GM21390 (cell line): ENCODE measurements at regions not wholly inside any gene's neighbourhood (a gene's known extent, or its start where the extent isn't known, plus 50 kb on each side); places are given as distances from the start of the nearest gene placed in this dataset.
"Not testable (repeated sequence)": the region's sequence is repeated elsewhere in the genome, so short reads cannot be mapped to it uniquely, and the experiment has no call there.

Experiments used
- ATAC-seq: cut with Tn5 transposase; IDR thresholded peaks from one replicate; pipeline ENCODE4 v1.9.1; 2021; ENCODE audit not compliant: unreplicated experiment

GRCh38 chr7:86209036-86209435, 434.7 kb upstream of the GRM3 start:
- ATAC-seq: no peak

GRCh38 chr7:86207740-86208139, 436.0 kb upstream of the GRM3 start:
- ATAC-seq: no peak

- no peak for ATAC-seq
Observed at GRCh38 chr7:86202833-86203232, 440.9 kb upstream of the GRM3 start.

DNA sequence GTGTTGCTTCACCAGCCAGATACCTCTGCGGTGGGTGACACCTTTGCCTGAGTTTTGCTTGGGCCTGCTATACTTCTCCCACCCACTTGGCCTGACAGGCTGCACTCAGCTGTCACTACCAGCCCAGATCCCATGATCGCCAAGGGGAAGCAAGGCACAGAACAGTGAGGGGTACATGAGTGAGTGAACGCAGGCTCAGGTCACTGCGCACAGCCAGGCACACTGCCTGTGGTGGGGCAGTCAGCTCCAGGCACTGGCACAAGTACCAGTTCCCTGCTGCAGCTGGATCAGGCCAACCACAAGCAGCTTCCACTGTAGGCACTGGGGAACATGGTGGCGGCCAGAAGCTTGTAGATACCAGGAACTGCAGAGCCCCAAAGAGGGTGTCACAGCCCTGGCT, 441.9 kb upstream of the GRM3 start:
- no peak for ATAC-seq

DNA sequence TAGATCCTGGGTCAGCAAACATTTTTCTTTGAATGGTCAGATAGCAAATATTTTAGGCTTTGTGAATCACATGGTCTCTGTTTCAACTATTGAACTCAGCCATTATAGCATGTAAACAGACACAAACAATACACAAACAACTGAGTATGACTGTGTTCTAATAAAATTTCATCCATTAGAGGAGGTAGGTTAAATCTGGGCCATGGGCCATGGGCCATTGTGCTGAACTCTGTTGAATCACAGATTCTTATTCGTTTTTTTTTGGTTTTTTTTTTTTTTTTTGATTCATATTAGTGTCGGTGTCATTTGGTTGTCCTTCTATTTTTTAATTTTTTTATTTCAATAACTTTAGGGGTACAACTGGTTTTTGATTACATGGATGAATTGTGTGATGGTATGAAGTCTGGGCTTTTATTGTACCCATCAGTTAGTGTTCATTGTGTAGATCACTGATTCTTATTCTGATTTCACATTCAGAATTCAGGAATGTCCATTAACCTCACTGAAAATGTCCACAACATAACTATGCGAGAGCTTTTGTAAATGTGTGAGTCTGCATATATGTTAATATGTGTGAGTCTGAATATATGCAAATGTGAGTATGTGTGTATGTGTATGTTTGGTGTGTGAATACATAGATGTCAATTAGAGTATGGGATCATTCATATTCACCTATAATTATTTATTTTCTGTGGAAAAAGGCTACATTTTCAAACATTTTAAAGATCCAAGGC, 443.7 kb upstream of the GRM3 start:
- ATAC-seq: no peak

GRCh38 chr7:86190351-86190750, 453.4 kb upstream of the GRM3 start:
- ATAC-seq: no peak

GRCh38 chr7:86181474-86181873, 462.2 kb upstream of the GRM3 start:
- ATAC-seq: no peak

- no peak for ATAC-seq
Observed at GRCh38 chr7:86164827-86165226, 478.9 kb upstream of the GRM3 start.

- no peak for ATAC-seq
Observed at GRCh38 chr7:86158111-86158510, 485.6 kb upstream of the GRM3 start.

- ATAC-seq: no peak
Observed at GRCh38 chr7:86155623-86156022, 488.1 kb upstream of the GRM3 start.

- no peak for ATAC-seq
Observed at GRCh38 chr7:86152926-86153325, 490.8 kb upstream of the GRM3 start.

GRCh38 chr7:86149024-86149665, 494.6 kb upstream of the GRM3 start:
- ATAC-seq: no peak

- no peak for ATAC-seq
Observed at GRCh38 chr7:86148501-86148900, 495.2 kb upstream of the GRM3 start.

DNA sequence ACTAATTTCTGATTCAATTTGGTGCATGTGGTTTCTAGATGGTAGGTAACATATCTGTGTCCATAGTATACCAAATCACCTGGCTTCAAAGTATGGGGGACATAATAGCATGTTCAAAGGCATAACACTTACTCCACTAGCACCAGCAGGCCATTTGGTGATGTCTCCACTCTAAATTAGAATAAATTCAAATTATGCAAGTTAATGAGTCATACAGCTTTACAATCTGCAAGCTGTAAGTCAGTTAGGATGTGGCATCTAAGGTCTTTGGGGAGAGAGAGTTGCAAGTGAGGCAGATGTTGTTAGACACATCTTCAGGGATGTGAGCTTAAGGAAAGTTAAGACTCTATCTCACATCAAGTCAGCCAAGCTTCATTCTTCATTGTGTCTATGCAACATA, 506.4 kb upstream of the GRM3 start:
- no peak for ATAC-seq

DNA sequence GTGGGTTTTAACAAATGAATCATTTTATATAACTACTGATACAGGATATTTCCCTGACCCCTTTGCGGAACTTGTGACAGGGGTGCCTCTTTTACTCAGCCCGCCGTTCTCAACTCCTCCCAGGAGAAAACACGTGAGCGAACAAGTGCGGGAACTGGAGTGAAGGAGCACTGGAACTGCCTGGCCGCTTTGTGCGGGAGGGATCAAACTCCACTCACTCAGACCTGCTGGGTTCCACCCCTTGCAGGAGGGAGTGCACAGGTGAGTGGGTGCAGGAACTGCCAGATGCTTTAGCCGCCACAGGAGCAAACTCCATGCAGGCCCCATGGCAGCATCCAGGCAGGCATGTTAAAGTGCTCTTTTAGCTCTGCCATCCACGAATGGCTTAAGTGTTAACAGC, 513.4 kb upstream of the GRM3 start:
- no peak for ATAC-seq

GRCh38 chr7:86123476-86123875, 520.2 kb upstream of the GRM3 start:
- ATAC-seq: no peak

GRCh38 chr7:86094166-86094669, 549.5 kb upstream of the GRM3 start:
- no peak for ATAC-seq

- no peak for ATAC-seq
Observed at GRCh38 chr7:86091369-86091768, 552.3 kb upstream of the GRM3 start.

DNA sequence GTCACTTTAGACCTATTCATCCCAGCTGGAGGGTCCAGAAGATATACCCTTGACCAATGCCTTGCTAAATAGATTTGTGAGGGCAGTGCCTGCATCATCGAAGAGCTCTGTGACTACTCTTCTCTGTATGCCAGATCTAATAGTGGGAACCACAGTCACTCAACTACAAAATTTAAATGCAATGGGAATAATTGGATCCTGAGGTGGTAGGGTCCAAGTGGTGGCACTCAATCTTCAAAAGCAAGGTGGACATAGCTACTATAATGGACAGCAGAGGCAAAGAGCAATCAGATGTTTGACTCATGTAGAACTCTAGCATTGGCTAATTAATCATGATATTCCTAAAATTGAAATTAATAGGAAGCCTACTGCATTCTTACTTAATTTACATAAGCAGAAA, 554.3 kb upstream of the GRM3 start:
- ATAC-seq: no peak

GRCh38 chr7:86064572-86064971, 579.1 kb upstream of the GRM3 start:
- ATAC-seq: not testable (repeated sequence)

GRCh38 chr7:86058649-86059048, 585.1 kb upstream of the GRM3 start:
- no peak for ATAC-seq

DNA sequence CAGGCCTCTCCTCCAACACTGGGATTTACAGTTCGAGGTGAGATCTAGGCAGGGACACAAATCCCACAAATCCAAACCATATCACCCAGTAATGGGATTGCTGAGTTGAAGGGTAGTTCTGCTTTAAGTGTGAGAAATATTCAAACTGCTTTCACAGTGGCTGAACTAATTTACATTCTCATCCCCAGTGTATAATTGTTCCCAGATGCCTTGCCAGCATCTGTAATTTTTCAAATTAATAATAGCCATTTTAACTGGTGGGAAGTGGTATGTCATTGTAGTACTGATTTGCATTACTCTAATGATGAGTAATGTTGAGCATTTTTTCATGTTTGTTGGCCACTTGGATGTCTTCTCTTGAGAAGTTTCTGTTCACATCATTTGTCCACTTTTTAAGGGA, 592.8 kb upstream of the GRM3 start:
- no peak for ATAC-seq

DNA sequence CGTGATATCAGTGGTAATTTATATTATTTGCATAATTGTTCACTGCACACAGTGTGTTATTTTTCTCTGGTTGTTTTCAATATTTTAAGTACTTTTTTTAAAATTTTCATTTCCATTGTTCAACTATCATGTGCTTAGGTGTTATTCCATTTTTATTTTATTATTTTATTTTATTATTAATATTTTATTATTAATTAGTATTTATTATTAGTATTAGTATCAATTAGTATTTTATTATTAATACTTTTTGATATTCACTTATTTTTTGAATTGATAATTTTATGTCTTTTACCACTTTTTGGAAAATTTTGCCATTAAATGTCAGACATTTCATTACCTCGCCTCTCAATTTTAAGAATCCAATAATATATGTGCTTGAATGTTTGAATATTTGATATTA, 593.8 kb upstream of the GRM3 start:
- no peak for ATAC-seq
